GM23338 (cell line): ENCODE measurements at regions not wholly inside any gene's neighbourhood (a gene's known extent, or its start where the extent isn't known, plus 50 kb on each side); places are given as distances from the start of the nearest gene placed in this dataset.

Experiments used
- EZH2 ChIP-seq: fragments of 200-600 bp; sonication (generic); IDR thresholded peaks from one replicate; pipeline ENCODE4 v1.8.0; 2017; ENCODE audit warnings: antibody characterized with exemption, mild to moderate bottlenecking, low read depth; ENCODE audit not compliant: unreplicated experiment
- JUNB ChIP-seq: IDR thresholded peaks from one replicate; pipeline ENCODE4 v1.6.1; 2016; ENCODE audit warnings: antibody characterized with exemption; ENCODE audit not compliant: unreplicated experiment
- TF ChIP-seq, protein P1 (sequence below), 2 experiments: fragments of 200-600 bp in 1 of 2; sonication (generic) in 1 of 2; conservative IDR thresholded peaks; 2 replicates each; pipeline versions ENCODE4 v1.5.1 to v1.6.1; 2016 to 2017; ENCODE audit warnings: antibody characterized with exemption in 2 of 2, low read depth in 2 of 2, mild to moderate bottlenecking in 2 of 2, moderate library complexity in 1 of 2
- TF ChIP-seq, protein P2 (sequence below): fragments of 250-450 bp; sonication (Bioruptor Pico); IDR thresholded peaks from 2 replicates; pipeline ENCODE4 v1.5.0; 2020; ENCODE audit warnings: mild to moderate bottlenecking, moderate library complexity
- TF ChIP-seq, protein P3 (sequence below): IDR thresholded peaks from one replicate; pipeline ENCODE4 v1.6.1; 2018; ENCODE audit warnings: antibody characterized with exemption; ENCODE audit not compliant: unreplicated experiment

DNA sequence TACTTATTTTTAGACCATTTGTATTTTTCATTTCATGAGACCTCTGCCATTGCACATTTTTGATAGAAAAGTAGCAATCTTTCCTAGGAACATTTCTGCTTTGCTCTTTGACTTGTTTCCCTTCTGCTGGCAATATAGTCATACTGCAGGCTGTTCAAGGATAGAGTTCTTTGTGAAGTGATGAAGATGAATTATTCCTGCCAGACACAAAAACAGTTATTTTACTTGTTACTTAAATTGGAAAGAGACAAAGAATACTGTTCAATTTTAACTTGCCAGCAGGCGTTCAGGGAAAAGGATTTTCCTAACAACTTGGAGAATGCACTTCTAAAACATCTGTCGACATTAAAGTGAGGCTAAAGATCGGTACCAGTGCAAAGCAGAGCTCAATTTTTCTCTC is 251.7 kb upstream of the ACTBL2 start:
- TF ChIP-seq, protein P1, sequence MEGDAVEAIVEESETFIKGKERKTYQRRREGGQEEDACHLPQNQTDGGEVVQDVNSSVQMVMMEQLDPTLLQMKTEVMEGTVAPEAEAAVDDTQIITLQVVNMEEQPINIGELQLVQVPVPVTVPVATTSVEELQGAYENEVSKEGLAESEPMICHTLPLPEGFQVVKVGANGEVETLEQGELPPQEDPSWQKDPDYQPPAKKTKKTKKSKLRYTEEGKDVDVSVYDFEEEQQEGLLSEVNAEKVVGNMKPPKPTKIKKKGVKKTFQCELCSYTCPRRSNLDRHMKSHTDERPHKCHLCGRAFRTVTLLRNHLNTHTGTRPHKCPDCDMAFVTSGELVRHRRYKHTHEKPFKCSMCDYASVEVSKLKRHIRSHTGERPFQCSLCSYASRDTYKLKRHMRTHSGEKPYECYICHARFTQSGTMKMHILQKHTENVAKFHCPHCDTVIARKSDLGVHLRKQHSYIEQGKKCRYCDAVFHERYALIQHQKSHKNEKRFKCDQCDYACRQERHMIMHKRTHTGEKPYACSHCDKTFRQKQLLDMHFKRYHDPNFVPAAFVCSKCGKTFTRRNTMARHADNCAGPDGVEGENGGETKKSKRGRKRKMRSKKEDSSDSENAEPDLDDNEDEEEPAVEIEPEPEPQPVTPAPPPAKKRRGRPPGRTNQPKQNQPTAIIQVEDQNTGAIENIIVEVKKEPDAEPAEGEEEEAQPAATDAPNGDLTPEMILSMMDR (conservative IDR thresholded peaks at IDR 0.05; ENCODE audit: low read depth in 2 of 2) = no peak
- TF ChIP-seq, protein P2, sequence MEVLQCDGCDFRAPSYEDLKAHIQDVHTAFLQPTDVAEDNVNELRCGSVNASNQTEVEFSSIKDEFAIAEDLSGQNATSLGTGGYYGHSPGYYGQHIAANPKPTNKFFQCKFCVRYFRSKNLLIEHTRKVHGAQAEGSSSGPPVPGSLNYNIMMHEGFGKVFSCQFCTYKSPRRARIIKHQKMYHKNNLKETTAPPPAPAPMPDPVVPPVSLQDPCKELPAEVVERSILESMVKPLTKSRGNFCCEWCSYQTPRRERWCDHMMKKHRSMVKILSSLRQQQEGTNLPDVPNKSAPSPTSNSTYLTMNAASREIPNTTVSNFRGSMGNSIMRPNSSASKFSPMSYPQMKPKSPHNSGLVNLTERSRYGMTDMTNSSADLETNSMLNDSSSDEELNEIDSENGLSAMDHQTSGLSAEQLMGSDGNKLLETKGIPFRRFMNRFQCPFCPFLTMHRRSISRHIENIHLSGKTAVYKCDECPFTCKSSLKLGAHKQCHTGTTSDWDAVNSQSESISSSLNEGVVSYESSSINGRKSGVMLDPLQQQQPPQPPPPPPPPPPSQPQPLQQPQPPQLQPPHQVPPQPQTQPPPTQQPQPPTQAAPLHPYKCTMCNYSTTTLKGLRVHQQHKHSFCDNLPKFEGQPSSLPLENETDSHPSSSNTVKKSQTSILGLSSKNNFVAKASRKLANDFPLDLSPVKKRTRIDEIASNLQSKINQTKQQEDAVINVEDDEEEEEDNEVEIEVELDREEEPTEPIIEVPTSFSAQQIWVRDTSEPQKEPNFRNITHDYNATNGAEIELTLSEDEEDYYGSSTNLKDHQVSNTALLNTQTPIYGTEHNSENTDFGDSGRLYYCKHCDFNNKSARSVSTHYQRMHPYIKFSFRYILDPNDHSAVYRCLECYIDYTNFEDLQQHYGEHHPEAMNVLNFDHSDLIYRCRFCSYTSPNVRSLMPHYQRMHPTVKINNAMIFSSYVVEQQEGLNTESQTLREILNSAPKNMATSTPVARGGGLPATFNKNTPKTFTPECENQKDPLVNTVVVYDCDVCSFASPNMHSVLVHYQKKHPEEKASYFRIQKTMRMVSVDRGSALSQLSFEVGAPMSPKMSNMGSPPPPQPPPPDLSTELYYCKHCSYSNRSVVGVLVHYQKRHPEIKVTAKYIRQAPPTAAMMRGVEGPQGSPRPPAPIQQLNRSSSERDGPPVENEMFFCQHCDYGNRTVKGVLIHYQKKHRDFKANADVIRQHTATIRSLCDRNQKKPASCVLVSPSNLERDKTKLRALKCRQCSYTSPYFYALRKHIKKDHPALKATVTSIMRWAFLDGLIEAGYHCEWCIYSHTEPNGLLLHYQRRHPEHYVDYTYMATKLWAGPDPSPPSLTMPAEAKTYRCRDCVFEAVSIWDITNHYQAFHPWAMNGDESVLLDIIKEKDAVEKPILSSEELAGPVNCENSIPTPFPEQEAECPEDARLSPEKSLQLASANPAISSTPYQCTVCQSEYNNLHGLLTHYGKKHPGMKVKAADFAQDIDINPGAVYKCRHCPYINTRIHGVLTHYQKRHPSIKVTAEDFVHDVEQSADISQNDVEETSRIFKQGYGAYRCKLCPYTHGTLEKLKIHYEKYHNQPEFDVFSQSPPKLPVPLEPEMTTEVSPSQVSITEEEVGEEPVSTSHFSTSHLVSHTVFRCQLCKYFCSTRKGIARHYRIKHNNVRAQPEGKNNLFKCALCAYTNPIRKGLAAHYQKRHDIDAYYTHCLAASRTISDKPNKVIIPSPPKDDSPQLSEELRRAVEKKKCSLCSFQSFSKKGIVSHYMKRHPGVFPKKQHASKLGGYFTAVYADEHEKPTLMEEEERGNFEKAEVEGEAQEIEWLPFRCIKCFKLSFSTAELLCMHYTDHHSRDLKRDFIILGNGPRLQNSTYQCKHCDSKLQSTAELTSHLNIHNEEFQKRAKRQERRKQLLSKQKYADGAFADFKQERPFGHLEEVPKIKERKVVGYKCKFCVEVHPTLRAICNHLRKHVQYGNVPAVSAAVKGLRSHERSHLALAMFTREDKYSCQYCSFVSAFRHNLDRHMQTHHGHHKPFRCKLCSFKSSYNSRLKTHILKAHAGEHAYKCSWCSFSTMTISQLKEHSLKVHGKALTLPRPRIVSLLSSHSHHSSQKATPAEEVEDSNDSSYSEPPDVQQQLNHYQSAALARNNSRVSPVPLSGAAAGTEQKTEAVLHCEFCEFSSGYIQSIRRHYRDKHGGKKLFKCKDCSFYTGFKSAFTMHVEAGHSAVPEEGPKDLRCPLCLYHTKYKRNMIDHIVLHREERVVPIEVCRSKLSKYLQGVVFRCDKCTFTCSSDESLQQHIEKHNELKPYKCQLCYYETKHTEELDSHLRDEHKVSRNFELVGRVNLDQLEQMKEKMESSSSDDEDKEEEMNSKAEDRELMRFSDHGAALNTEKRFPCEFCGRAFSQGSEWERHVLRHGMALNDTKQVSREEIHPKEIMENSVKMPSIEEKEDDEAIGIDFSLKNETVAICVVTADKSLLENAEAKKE (CRISPR knock-in tag) = no peak
- TF ChIP-seq EZH2 (no peak), JUNB (no peak)
- TF ChIP-seq, protein P3, sequence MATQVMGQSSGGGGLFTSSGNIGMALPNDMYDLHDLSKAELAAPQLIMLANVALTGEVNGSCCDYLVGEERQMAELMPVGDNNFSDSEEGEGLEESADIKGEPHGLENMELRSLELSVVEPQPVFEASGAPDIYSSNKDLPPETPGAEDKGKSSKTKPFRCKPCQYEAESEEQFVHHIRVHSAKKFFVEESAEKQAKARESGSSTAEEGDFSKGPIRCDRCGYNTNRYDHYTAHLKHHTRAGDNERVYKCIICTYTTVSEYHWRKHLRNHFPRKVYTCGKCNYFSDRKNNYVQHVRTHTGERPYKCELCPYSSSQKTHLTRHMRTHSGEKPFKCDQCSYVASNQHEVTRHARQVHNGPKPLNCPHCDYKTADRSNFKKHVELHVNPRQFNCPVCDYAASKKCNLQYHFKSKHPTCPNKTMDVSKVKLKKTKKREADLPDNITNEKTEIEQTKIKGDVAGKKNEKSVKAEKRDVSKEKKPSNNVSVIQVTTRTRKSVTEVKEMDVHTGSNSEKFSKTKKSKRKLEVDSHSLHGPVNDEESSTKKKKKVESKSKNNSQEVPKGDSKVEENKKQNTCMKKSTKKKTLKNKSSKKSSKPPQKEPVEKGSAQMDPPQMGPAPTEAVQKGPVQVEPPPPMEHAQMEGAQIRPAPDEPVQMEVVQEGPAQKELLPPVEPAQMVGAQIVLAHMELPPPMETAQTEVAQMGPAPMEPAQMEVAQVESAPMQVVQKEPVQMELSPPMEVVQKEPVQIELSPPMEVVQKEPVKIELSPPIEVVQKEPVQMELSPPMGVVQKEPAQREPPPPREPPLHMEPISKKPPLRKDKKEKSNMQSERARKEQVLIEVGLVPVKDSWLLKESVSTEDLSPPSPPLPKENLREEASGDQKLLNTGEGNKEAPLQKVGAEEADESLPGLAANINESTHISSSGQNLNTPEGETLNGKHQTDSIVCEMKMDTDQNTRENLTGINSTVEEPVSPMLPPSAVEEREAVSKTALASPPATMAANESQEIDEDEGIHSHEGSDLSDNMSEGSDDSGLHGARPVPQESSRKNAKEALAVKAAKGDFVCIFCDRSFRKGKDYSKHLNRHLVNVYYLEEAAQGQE = no peak
